ENCODE measurements at regions not wholly inside any gene's neighbourhood (a gene's known extent, or its start where the extent isn't known, plus 50 kb on each side); places are given as distances from the start of the nearest gene placed in this dataset.
"Not testable (repeated sequence)": the region's sequence is repeated elsewhere in the genome, so short reads cannot be mapped to it uniquely, and the experiment has no call there.

- TF ChIP-seq, protein P1, sequence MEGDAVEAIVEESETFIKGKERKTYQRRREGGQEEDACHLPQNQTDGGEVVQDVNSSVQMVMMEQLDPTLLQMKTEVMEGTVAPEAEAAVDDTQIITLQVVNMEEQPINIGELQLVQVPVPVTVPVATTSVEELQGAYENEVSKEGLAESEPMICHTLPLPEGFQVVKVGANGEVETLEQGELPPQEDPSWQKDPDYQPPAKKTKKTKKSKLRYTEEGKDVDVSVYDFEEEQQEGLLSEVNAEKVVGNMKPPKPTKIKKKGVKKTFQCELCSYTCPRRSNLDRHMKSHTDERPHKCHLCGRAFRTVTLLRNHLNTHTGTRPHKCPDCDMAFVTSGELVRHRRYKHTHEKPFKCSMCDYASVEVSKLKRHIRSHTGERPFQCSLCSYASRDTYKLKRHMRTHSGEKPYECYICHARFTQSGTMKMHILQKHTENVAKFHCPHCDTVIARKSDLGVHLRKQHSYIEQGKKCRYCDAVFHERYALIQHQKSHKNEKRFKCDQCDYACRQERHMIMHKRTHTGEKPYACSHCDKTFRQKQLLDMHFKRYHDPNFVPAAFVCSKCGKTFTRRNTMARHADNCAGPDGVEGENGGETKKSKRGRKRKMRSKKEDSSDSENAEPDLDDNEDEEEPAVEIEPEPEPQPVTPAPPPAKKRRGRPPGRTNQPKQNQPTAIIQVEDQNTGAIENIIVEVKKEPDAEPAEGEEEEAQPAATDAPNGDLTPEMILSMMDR (IDR thresholded peaks at IDR 0.05; ENCODE audit: poor library complexity): not testable (repeated sequence)
- TF ChIP-seq EZH2 (IDR thresholded peaks at IDR 0.05; ENCODE audit: borderline replicate concordance); EZH2phosphoT487 (IDR thresholded peaks at IDR 0.05; ENCODE audit: low read depth, severe bottlenecking, unreplicated experiment): not testable (repeated sequence)
Observed at GRCh38 chr11:90422787-90423186, 199.9 kb upstream of the CHORDC1 start.

Data from hepatocyte (in vitro differentiated cells).